ENCODE measurements at regions not wholly inside any gene's neighbourhood (a gene's known extent, or its start where the extent isn't known, plus 50 kb on each side); places are given as distances from the start of the nearest gene placed in this dataset.

DNA sequence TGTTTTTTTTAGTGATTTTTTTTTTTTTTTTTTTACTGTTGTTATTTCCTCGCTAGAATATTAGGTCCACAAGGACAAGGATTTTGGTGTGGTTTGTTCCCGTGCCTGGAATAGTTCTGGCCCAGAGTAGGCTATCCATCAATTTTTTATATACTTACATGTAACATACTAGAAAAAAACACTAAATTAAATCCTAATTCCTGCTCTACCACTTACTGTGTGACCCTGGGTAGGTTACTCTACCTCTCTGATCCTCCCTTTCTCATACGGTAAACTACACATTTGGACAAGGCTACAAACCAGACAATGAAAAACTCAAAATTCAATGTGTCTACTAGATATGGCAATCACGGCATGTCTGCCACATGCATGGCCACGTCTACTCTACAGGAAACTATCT is 141.3 kb upstream of the ABCA1 start:
- DNase-seq (ENCODE audit: low spot score) (no peak), ATAC-seq (ENCODE audit: low FRiP score) (no peak)
- TF ChIP-seq, protein P1, sequence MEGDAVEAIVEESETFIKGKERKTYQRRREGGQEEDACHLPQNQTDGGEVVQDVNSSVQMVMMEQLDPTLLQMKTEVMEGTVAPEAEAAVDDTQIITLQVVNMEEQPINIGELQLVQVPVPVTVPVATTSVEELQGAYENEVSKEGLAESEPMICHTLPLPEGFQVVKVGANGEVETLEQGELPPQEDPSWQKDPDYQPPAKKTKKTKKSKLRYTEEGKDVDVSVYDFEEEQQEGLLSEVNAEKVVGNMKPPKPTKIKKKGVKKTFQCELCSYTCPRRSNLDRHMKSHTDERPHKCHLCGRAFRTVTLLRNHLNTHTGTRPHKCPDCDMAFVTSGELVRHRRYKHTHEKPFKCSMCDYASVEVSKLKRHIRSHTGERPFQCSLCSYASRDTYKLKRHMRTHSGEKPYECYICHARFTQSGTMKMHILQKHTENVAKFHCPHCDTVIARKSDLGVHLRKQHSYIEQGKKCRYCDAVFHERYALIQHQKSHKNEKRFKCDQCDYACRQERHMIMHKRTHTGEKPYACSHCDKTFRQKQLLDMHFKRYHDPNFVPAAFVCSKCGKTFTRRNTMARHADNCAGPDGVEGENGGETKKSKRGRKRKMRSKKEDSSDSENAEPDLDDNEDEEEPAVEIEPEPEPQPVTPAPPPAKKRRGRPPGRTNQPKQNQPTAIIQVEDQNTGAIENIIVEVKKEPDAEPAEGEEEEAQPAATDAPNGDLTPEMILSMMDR (IDR thresholded peaks at IDR 0.05) = no peak

GRCh38 chr9:105069696-105070095 is 141.7 kb upstream of the ABCA1 start:
- DNase-seq (ENCODE audit: low spot score) (no peak), ATAC-seq (ENCODE audit: low FRiP score) (no peak)
- TF ChIP-seq, protein P1 (IDR thresholded peaks at IDR 0.05) = no peak

GRCh38 chr9:105070176-105070575 is 142.2 kb upstream of the ABCA1 start:
- ATAC-seq (ENCODE audit: low FRiP score) (no peak), DNase-seq (ENCODE audit: low spot score) (no peak)
- TF ChIP-seq, protein P1 (IDR thresholded peaks at IDR 0.05) = no peak

- DNase-seq (ENCODE audit: low spot score) (no peak), ATAC-seq (ENCODE audit: low FRiP score) (no peak)
- TF ChIP-seq, protein P1 (IDR thresholded peaks at IDR 0.05) = no peak
Observed at GRCh38 chr9:105072476-105072875, 144.5 kb upstream of the ABCA1 start.

GRCh38 chr9:105073147-105073546 is 145.2 kb upstream of the ABCA1 start:
- DNase-seq (ENCODE audit: low spot score) (no peak), ATAC-seq (ENCODE audit: low FRiP score) (no peak)
- TF ChIP-seq, protein P1 (IDR thresholded peaks at IDR 0.05) = no peak

DNA sequence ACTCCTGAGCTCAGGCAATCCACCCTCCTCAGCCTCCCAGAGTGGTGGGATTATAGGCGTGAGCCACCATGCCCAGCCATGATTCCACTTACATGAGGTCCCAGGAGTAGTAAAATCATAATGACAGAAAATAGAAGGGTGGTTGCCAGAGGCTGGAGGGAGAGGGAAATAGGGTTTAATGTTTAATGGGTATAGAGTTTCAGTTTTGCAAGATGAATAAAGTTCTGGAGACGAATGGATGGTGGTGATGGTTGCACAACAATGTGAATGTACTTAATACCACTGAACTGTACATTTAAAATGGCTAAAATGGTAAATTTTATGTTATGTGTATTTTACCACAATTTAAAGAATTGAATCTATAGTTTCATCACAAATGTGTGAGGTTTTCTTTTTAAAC is 146.5 kb upstream of the ABCA1 start:
- no peak for DNase-seq (ENCODE audit: low spot score)
- ATAC-seq (ENCODE audit: low FRiP score) = no peak
- TF ChIP-seq, protein P1 (IDR thresholded peaks at IDR 0.05) = no peak

- ATAC-seq (ENCODE audit: low FRiP score) = no peak
- TF ChIP-seq, protein P1 (IDR thresholded peaks at IDR 0.05) = no peak
Observed at GRCh38 chr9:105076729-105077128, 148.8 kb upstream of the ABCA1 start.

More at GRCh38 chr9:105076729-105077128, 148.8 kb upstream of the ABCA1 start:
- DNase-seq (ENCODE audit: low spot score) = no peak
